ENCODE measurements at regions not wholly inside any gene's neighbourhood (a gene's known extent, or its start where the extent isn't known, plus 50 kb on each side); places are given as distances from the start of the nearest gene placed in this dataset.

GRCh38 chr2:2809771-2810170 lies 478.7 kb upstream of the MYT1L start:
- H3K9me3 ChIP-seq (ENCODE audit: low read depth, low read length): no peaks in the 10 kb centered on the region
- no peak for DNase-seq (ENCODE audit: insufficient read length, low spot score, missing footprints)

GRCh38 chr2:2808551-2809058 lies 477.5 kb upstream of the MYT1L start:
- no peaks in the 10 kb centered on the region for H3K36me3 ChIP-seq (ENCODE audit: insufficient read depth, low read length)
- H3K4me2 ChIP-seq (ENCODE audit: insufficient read depth, low read length): no peak overlapping the region
- H3K9me3 ChIP-seq (ENCODE audit: low read depth, low read length): peaks cover 3% of the 10 kb centered on the region
- H3K4me1 ChIP-seq (ENCODE audit: insufficient read depth, low read length): no peaks in the 10 kb centered on the region
- DNase-seq (ENCODE audit: insufficient read length, low spot score, missing footprints): no peak
- H3K27me3 ChIP-seq (ENCODE audit: insufficient read depth, low read length): no peaks in the 10 kb centered on the region
- H3K79me2 ChIP-seq (ENCODE audit: insufficient read depth, low read length): no peaks in the 10 kb centered on the region
- TF ChIP-seq, protein P1, sequence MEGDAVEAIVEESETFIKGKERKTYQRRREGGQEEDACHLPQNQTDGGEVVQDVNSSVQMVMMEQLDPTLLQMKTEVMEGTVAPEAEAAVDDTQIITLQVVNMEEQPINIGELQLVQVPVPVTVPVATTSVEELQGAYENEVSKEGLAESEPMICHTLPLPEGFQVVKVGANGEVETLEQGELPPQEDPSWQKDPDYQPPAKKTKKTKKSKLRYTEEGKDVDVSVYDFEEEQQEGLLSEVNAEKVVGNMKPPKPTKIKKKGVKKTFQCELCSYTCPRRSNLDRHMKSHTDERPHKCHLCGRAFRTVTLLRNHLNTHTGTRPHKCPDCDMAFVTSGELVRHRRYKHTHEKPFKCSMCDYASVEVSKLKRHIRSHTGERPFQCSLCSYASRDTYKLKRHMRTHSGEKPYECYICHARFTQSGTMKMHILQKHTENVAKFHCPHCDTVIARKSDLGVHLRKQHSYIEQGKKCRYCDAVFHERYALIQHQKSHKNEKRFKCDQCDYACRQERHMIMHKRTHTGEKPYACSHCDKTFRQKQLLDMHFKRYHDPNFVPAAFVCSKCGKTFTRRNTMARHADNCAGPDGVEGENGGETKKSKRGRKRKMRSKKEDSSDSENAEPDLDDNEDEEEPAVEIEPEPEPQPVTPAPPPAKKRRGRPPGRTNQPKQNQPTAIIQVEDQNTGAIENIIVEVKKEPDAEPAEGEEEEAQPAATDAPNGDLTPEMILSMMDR (IDR thresholded peaks at IDR 0.05; ENCODE audit: extremely low read depth, low read depth, low read length): no peak
- no peak overlapping the region for H2AFZ ChIP-seq (ENCODE audit: low read length)
- H3K27ac ChIP-seq (ENCODE audit: low read depth, low read length): no peak overlapping the region
- H3K4me3 ChIP-seq (ENCODE audit: insufficient read depth, low read length): no peak overlapping the region
- H4K20me1 ChIP-seq (ENCODE audit: insufficient read depth, low read length): no peaks in the 10 kb centered on the region

More at GRCh38 chr2:2809771-2810170, 478.7 kb upstream of the MYT1L start:
- Histone ChIP-seq H4K20me1 (ENCODE audit: insufficient read depth, low read length) (no peaks in the 10 kb centered on the region), H3K79me2 (ENCODE audit: insufficient read depth, low read length) (no peaks in the 10 kb centered on the region), H2AFZ (ENCODE audit: low read length) (no peak overlapping the region), H3K27ac (ENCODE audit: low read depth, low read length) (no peak overlapping the region), H3K27me3 (ENCODE audit: insufficient read depth, low read length) (no peaks in the 10 kb centered on the region), H3K36me3 (ENCODE audit: insufficient read depth, low read length) (no peaks in the 10 kb centered on the region), H3K4me2 (ENCODE audit: insufficient read depth, low read length) (no peak overlapping the region), H3K4me3 (ENCODE audit: insufficient read depth, low read length) (no peak overlapping the region), H3K4me1 (ENCODE audit: insufficient read depth, low read length) (no peaks in the 10 kb centered on the region)
- TF ChIP-seq, protein P1 (IDR thresholded peaks at IDR 0.05; ENCODE audit: extremely low read depth, low read depth, low read length): no peak

DNA sequence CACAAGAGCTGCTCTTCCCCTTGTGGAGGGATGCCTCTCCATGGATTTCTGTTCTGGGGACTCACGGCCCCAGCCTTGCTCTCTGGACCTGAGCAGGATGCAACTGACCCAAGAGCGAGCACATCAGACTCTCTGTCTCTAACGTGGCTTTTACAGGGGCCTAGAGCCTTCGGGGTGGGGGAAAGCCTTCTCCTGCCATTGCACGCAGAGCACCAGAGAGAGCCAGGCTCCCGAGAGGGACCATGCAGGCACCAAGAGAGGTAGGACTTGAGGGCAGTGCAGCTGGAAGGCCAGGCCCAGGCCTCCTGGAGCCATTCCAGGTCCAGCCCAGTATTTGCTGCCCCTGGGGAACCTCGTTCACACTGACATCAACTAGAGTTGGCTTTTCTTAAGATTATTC lies 475.6 kb upstream of the MYT1L start:
- no peak overlapping the region for H3K4me2 ChIP-seq (ENCODE audit: insufficient read depth, low read length)
- H3K79me2 ChIP-seq (ENCODE audit: insufficient read depth, low read length): no peaks in the 10 kb centered on the region
- H3K27ac ChIP-seq (ENCODE audit: low read depth, low read length): no peak overlapping the region
- H3K36me3 ChIP-seq (ENCODE audit: insufficient read depth, low read length): no peaks in the 10 kb centered on the region
- TF ChIP-seq, protein P1 (IDR thresholded peaks at IDR 0.05; ENCODE audit: extremely low read depth, low read depth, low read length): no peak
- no peaks in the 10 kb centered on the region for H4K20me1 ChIP-seq (ENCODE audit: insufficient read depth, low read length)
- H3K4me1 ChIP-seq (ENCODE audit: insufficient read depth, low read length): no peaks in the 10 kb centered on the region
- DNase-seq (ENCODE audit: insufficient read length, low spot score, missing footprints): no peak
- no peaks in the 10 kb centered on the region for H3K27me3 ChIP-seq (ENCODE audit: insufficient read depth, low read length)
- H2AFZ ChIP-seq (ENCODE audit: low read length): no peak overlapping the region
- peaks cover 3% of the 10 kb centered on the region for H3K9me3 ChIP-seq (ENCODE audit: low read depth, low read length)
- no peak overlapping the region for H3K4me3 ChIP-seq (ENCODE audit: insufficient read depth, low read length)

GRCh38 chr2:2805263-2805662 lies 474.2 kb upstream of the MYT1L start:
- Histone ChIP-seq H2AFZ (ENCODE audit: low read length) (no peak overlapping the region), H3K27me3 (ENCODE audit: insufficient read depth, low read length) (no peaks in the 10 kb centered on the region), H3K4me3 (ENCODE audit: insufficient read depth, low read length) (no peak overlapping the region), H3K4me2 (ENCODE audit: insufficient read depth, low read length) (no peak overlapping the region), H3K9me3 (ENCODE audit: low read depth, low read length) (peaks cover 3% of the 10 kb centered on the region), H4K20me1 (ENCODE audit: insufficient read depth, low read length) (no peaks in the 10 kb centered on the region), H3K79me2 (ENCODE audit: insufficient read depth, low read length) (no peaks in the 10 kb centered on the region), H3K4me1 (ENCODE audit: insufficient read depth, low read length) (no peaks in the 10 kb centered on the region), H3K27ac (ENCODE audit: low read depth, low read length) (no peak overlapping the region), H3K36me3 (ENCODE audit: insufficient read depth, low read length) (no peaks in the 10 kb centered on the region)
- TF ChIP-seq, protein P1 (IDR thresholded peaks at IDR 0.05; ENCODE audit: extremely low read depth, low read depth, low read length): no peak
- no peak for DNase-seq (ENCODE audit: insufficient read length, low spot score, missing footprints)

All from osteoblast (primary cell).